HepG2 (cell line): ENCODE measurements at regions not wholly inside any gene's neighbourhood (a gene's known extent, or its start where the extent isn't known, plus 50 kb on each side); places are given as distances from the start of the nearest gene placed in this dataset.
"Not testable (repeated sequence)": the region's sequence is repeated elsewhere in the genome, so short reads cannot be mapped to it uniquely, and the experiment has no call there.

Source experiments
- PHF5A ChIP-seq: IDR thresholded peaks from one replicate; pipeline ENCODE4 v1.6.1; 2018; ENCODE audit warnings: low read depth, missing genetic modification reagents; ENCODE audit not compliant: unreplicated experiment
- ZNF720 ChIP-seq: sonication (generic); formaldehyde crosslinking; IDR thresholded peaks from 2 replicates; pipeline ENCODE4 v1.4.0; 2020; ENCODE audit warnings: missing genetic modification reagents

DNA sequence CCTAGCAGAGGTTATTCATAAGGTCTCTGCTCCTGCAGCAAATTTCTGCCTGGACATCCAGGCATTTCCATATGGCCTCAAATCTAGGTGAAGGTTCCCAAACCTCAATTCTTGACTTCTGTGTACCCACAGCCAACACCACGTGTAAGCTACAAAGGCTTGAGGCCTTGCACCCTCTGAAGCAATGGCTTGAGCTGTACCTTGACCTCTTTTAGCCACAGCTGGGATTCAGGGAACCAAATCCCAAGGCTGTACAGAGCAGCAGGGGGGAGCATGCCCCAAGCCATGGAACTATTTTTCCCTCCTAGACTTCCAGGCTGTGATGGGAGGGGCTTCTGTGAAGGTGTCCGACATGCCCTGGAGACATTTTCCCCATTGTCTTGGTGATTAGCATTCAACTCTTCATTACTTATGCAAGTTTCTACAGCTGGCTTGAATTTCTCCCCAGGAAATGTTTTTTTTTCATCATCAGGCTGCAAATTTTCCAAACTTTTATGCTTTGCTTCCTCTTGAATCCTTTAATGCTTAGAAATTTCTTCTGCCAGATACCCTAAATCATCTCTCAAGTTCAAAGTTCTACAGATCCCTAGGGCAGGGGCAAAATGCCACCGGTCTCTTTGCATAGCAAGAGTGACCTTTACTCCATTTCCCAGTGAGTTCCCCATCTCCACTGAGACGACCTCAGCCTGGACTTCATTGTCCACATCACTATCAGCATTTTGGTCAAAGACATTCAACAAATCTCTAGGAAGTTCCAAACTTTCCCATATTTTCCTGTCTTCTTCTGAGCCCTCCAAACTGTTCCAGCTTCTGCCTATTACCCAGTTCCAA is 1148.9 kb downstream of the SORCS1 start:
- not testable (repeated sequence) for TF ChIP-seq ZNF720; PHF5A (CRISPR knock-in tag)
